ENCODE measurements at regions not wholly inside any gene's neighbourhood (a gene's known extent, or its start where the extent isn't known, plus 50 kb on each side); places are given as distances from the start of the nearest gene placed in this dataset.

DNA sequence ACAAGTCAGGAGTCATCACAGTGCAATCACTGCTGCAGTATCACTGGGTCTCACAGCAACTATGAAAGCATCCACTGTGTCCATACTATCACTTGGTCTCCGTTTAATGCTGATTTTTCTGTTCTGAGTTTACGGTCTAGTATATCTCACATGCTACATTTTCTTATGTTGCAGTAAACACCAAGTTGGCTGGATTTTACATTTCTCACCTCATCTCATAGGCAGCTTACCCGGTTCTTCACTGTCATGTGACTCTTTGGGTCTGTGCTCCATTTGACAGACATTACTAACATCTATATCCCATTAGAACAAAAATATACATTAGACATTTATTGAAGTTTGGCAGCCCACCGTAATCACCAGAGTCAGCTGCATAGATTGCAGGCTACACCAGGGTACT lies 115.7 kb upstream of the PRMT8 start:
- TF ChIP-seq, protein P1, sequence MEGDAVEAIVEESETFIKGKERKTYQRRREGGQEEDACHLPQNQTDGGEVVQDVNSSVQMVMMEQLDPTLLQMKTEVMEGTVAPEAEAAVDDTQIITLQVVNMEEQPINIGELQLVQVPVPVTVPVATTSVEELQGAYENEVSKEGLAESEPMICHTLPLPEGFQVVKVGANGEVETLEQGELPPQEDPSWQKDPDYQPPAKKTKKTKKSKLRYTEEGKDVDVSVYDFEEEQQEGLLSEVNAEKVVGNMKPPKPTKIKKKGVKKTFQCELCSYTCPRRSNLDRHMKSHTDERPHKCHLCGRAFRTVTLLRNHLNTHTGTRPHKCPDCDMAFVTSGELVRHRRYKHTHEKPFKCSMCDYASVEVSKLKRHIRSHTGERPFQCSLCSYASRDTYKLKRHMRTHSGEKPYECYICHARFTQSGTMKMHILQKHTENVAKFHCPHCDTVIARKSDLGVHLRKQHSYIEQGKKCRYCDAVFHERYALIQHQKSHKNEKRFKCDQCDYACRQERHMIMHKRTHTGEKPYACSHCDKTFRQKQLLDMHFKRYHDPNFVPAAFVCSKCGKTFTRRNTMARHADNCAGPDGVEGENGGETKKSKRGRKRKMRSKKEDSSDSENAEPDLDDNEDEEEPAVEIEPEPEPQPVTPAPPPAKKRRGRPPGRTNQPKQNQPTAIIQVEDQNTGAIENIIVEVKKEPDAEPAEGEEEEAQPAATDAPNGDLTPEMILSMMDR (conservative IDR thresholded peaks at IDR 0.05; ENCODE audit: low read length) = no peak
- TF ChIP-seq EZH2phosphoT487 (IDR thresholded peaks at IDR 0.05; ENCODE audit: borderline replicate concordance, low read depth, low read length) = no peak
